H54 (cell line): ENCODE measurements at regions not wholly inside any gene's neighbourhood (a gene's known extent, or its start where the extent isn't known, plus 50 kb on each side); places are given as distances from the start of the nearest gene placed in this dataset.

Source experiments
- DNase-seq: peaks from one replicate; pipeline ENCODE4 v3.0.0; 2011; ENCODE audit warnings: low spot score, mixed read lengths; ENCODE audit not compliant: insufficient read length
- FAIRE-seq: peaks from 3 replicates; lab custom pipeline; 2011; peaks lifted over from hg19 to GRCh38; lab: Jason Lieb, UNC
- POLR2A ChIP-seq: IDR thresholded peaks from 2 replicates; pipeline ENCODE4 v1.6.1; 2011; ENCODE audit warnings: low read depth, mild to moderate bottlenecking, low read length

GRCh38 chr2:241935774-241936173 lies 66.2 kb downstream of the RTP5 start:
- FAIRE-seq (no peak), DNase-seq (no peak)
- TF ChIP-seq POLR2A, result no peak

GRCh38 chr2:241936457-241937133 lies 67.1 kb downstream of the RTP5 start:
- FAIRE-seq (no peak), DNase-seq (no peak)
- TF ChIP-seq POLR2A, result no peak

- TF ChIP-seq POLR2A, result no peak
- FAIRE-seq (no peak), DNase-seq (no peak)
Measured at GRCh38 chr2:241937297-241937696, 67.8 kb downstream of the RTP5 start.

GRCh38 chr2:241939541-241939940 lies 70.0 kb downstream of the RTP5 start:
- DNase-seq (no peak), FAIRE-seq (no peak)
- TF ChIP-seq POLR2A, result no peak

- no peak for TF ChIP-seq POLR2A
- no peak for FAIRE-seq
- no peak for DNase-seq
Measured at GRCh38 chr2:241940329-241940728, 70.8 kb downstream of the RTP5 start.

GRCh38 chr2:241941691-241942301 lies 72.3 kb downstream of the RTP5 start:
- TF ChIP-seq POLR2A, result no peak
- FAIRE-seq (no peak), DNase-seq (no peak)

GRCh38 chr2:241942416-241943208 lies 73.1 kb downstream of the RTP5 start:
- DNase-seq (no peak), FAIRE-seq (no peak)
- TF ChIP-seq POLR2A, result no peak

- DNase-seq (no peak), FAIRE-seq (no peak)
- TF ChIP-seq POLR2A, result no peak
Measured at GRCh38 chr2:241943209-241943850, 73.8 kb downstream of the RTP5 start.

- FAIRE-seq (no peak), DNase-seq (no peak)
- no peak for TF ChIP-seq POLR2A
Measured at GRCh38 chr2:241943961-241944575, 74.5 kb downstream of the RTP5 start.

GRCh38 chr2:241944821-241945220 lies 75.3 kb downstream of the RTP5 start:
- DNase-seq, result no peak
- no peak for TF ChIP-seq POLR2A
- FAIRE-seq, result no peak

GRCh38 chr2:241945311-241945710 lies 75.8 kb downstream of the RTP5 start:
- DNase-seq (no peak), FAIRE-seq (no peak)
- TF ChIP-seq POLR2A, result no peak

GRCh38 chr2:241945803-241946202 lies 76.3 kb downstream of the RTP5 start:
- DNase-seq, result no peak
- FAIRE-seq, result no peak
- no peak for TF ChIP-seq POLR2A

- DNase-seq (no peak), FAIRE-seq (no peak)
- no peak for TF ChIP-seq POLR2A
Measured at GRCh38 chr2:241946306-241947003, 76.9 kb downstream of the RTP5 start.
